ENCODE measurements at regions not wholly inside any gene's neighbourhood (a gene's known extent, or its start where the extent isn't known, plus 50 kb on each side); places are given as distances from the start of the nearest gene placed in this dataset.
"Not testable (repeated sequence)": the region's sequence is repeated elsewhere in the genome, so short reads cannot be mapped to it uniquely, and the experiment has no call there.

GRCh38 chr7:66466081-66466600 is 162.5 kb upstream of the KCTD7 start:
- Histone ChIP-seq H4K20me1 (ENCODE audit: insufficient read depth, low read length) (no peaks in the 10 kb centered on the region), H3K4me2 (ENCODE audit: low read length) (no peak overlapping the region), H3K4me1 (ENCODE audit: insufficient read depth, low read length, poor library complexity, severe bottlenecking) (no peaks in the 10 kb centered on the region), H3K79me2 (ENCODE audit: insufficient read depth, low read depth, low read length) (no peaks in the 10 kb centered on the region), H2AFZ (ENCODE audit: low read length) (no peak overlapping the region), H3K9me2 (ENCODE audit: insufficient read depth, low read length) (no peaks in the 10 kb centered on the region), H3K36me3 (ENCODE audit: insufficient read depth, low read length) (no peaks in the 10 kb centered on the region), H3K9me3 (ENCODE audit: low read length) (no peaks in the 10 kb centered on the region), H3K4me3 (ENCODE audit: low read depth, low read length, poor library complexity, severe bottlenecking) (no peak overlapping the region), H3K27ac (ENCODE audit: low read depth, low read length, poor library complexity, severe bottlenecking) (no peak overlapping the region)
- no peak for TF ChIP-seq EZH2phosphoT487 (IDR thresholded peaks at IDR 0.05; ENCODE audit: borderline replicate concordance, low read depth, low read length)
- TF ChIP-seq CTCF (conservative IDR thresholded peaks at IDR 0.05; ENCODE audit: low read length): no peak
- intact Hi-C loops (cut with micrococcal nuclease; ENCODE audit: unreplicated experiment): no loop called here
- BruUV-seq (replicated peaks): no TSS peak
- ChIA-PET CTCF (ENCODE audit: unreplicated experiment) (no interaction called here), POLR2A (no interaction called here)
- no peak for DNase-seq (ENCODE audit: low spot score)

GRCh38 chr7:66467887-66468286 is 160.8 kb upstream of the KCTD7 start:
- H3K27ac ChIP-seq (ENCODE audit: low read depth, low read length, poor library complexity, severe bottlenecking): no peak overlapping the region
- H3K4me2 ChIP-seq (ENCODE audit: low read length): no peak overlapping the region
- H3K36me3 ChIP-seq (ENCODE audit: insufficient read depth, low read length): no peaks in the 10 kb centered on the region
- intact Hi-C loops (cut with micrococcal nuclease; ENCODE audit: unreplicated experiment): no loop called here
- no peaks in the 10 kb centered on the region for H3K9me3 ChIP-seq (ENCODE audit: low read length)
- ChIA-PET POLR2A (no interaction called here), CTCF (ENCODE audit: unreplicated experiment) (no interaction called here)
- no TSS peak for BruUV-seq (replicated peaks)
- TF ChIP-seq EZH2phosphoT487 (IDR thresholded peaks at IDR 0.05; ENCODE audit: borderline replicate concordance, low read depth, low read length) (no peak), CTCF (conservative IDR thresholded peaks at IDR 0.05; ENCODE audit: low read length) (no peak)
- no peak for DNase-seq (ENCODE audit: low spot score)
- no peaks in the 10 kb centered on the region for H3K9me2 ChIP-seq (ENCODE audit: insufficient read depth, low read length)
- H3K4me1 ChIP-seq (ENCODE audit: insufficient read depth, low read length, poor library complexity, severe bottlenecking): no peaks in the 10 kb centered on the region
- no peak overlapping the region for H2AFZ ChIP-seq (ENCODE audit: low read length)
- no peaks in the 10 kb centered on the region for H4K20me1 ChIP-seq (ENCODE audit: insufficient read depth, low read length)
- no peaks in the 10 kb centered on the region for H3K79me2 ChIP-seq (ENCODE audit: insufficient read depth, low read depth, low read length)
- H3K4me3 ChIP-seq (ENCODE audit: low read depth, low read length, poor library complexity, severe bottlenecking): no peak overlapping the region

- H3K27ac ChIP-seq (ENCODE audit: low read depth, low read length, poor library complexity, severe bottlenecking); CTCF ChIA-PET (ENCODE audit: unreplicated experiment); H3K9me2 ChIP-seq (ENCODE audit: insufficient read depth, low read length); H3K9me3 ChIP-seq (ENCODE audit: low read length); BruUV-seq (replicated peaks); H3K4me2 ChIP-seq (ENCODE audit: low read length); H3K79me2 ChIP-seq (ENCODE audit: insufficient read depth, low read depth, low read length); H3K4me1 ChIP-seq (ENCODE audit: insufficient read depth, low read length, poor library complexity, severe bottlenecking); H4K20me1 ChIP-seq (ENCODE audit: insufficient read depth, low read length); H3K4me3 ChIP-seq (ENCODE audit: low read depth, low read length, poor library complexity, severe bottlenecking); POLR2A ChIA-PET; intact Hi-C loops (cut with micrococcal nuclease; ENCODE audit: unreplicated experiment); H2AFZ ChIP-seq (ENCODE audit: low read length); H3K36me3 ChIP-seq (ENCODE audit: insufficient read depth, low read length); DNase-seq (ENCODE audit: low spot score): not testable (repeated sequence)
These were observed 155.6 kb upstream of the KCTD7 start for GRCh38 chr7:66473064-66473463.
